ENCODE measurements at regions not wholly inside any gene's neighbourhood (a gene's known extent, or its start where the extent isn't known, plus 50 kb on each side); places are given as distances from the start of the nearest gene placed in this dataset.

GRCh38 chr5:86749841-86750240 lies 132.1 kb downstream of the COX7C start:
- no peak for TF ChIP-seq EZH2 (IDR thresholded peaks at IDR 0.05; ENCODE audit: borderline replicate concordance, low read depth, low read length, severe bottlenecking)
- TF ChIP-seq MYC (IDR thresholded peaks at IDR 0.05; ENCODE audit: low read depth, low read length) = no peak
- TF ChIP-seq MAX (IDR thresholded peaks at IDR 0.05; ENCODE audit: insufficient read depth, insufficient read length) = no peak
